RWPE2 (cell line): ENCODE measurements at regions not wholly inside any gene's neighbourhood (a gene's known extent, or its start where the extent isn't known, plus 50 kb on each side); places are given as distances from the start of the nearest gene placed in this dataset.
"Not testable (repeated sequence)": the region's sequence is repeated elsewhere in the genome, so short reads cannot be mapped to it uniquely, and the experiment has no call there.

Source experiments
- ATAC-seq: fragments of 200-7000 bp; cut with Tn5 transposase; 3 replicates; pipeline ENCODE4 v1.9.1; 2021; ENCODE audit warnings: low read depth
- DNase-seq: peaks from one replicate; pipeline ENCODE4 v3.0.0-alpha.2; 2020; ENCODE audit warnings: low spot score
- H3K27ac ChIP-seq: fragments of 450-650 bp; 2 replicates; pipeline ENCODE4 v1.5.1; 2017; ENCODE audit warnings: mild to moderate bottlenecking; ENCODE audit not compliant: poor library complexity, severe bottlenecking
- H3K27me3 ChIP-seq: fragments of 250-450 bp; sonication (Bioruptor Pico); 2 replicates; pipeline ENCODE4 v1.5.1; 2021; ENCODE audit warnings: mild to moderate bottlenecking, moderate library complexity; ENCODE audit not compliant: insufficient read depth, poor library complexity, severe bottlenecking
- H3K36me3 ChIP-seq: fragments of 250-450 bp; sonication (Bioruptor Pico); 2 replicates; pipeline ENCODE4 v1.5.1; 2020; ENCODE audit warnings: low read depth, mild to moderate bottlenecking, moderate library complexity
- H3K4me1 ChIP-seq: fragments of 250-450 bp; sonication (Bioruptor Pico); 2 replicates; pipeline ENCODE4 v1.5.1; 2021; ENCODE audit warnings: mild to moderate bottlenecking, moderate library complexity; ENCODE audit not compliant: insufficient read depth, poor library complexity, severe bottlenecking
- H3K4me3 ChIP-seq: fragments of 250-450 bp; sonication (Bioruptor Pico); 2 replicates; pipeline ENCODE4 v1.5.1; 2021; ENCODE audit warnings: mild to moderate bottlenecking, moderate library complexity; ENCODE audit not compliant: severe bottlenecking
- H3K9me3 ChIP-seq: fragments of 250-450 bp; sonication (Bioruptor Pico); 2 replicates; pipeline ENCODE4 v1.5.1; 2021; ENCODE audit warnings: mild to moderate bottlenecking, moderate library complexity; ENCODE audit not compliant: severe bottlenecking
- CTCF ChIP-seq: fragments of 450-650 bp; IDR thresholded peaks from one replicate; pipeline ENCODE4 v1.5.1; 2017; ENCODE audit warnings: mild to moderate bottlenecking, moderate library complexity; ENCODE audit not compliant: poor library complexity, severe bottlenecking

GRCh38 chr7:113504691-113505090, 386.3 kb upstream of the SMIM30 start:
- no peaks in the 10 kb centered on the region for H3K4me1 ChIP-seq
- no peak for TF ChIP-seq CTCF
- no peaks in the 10 kb centered on the region for H3K36me3 ChIP-seq
- ATAC-seq (no peak), DNase-seq (no peak)
- H3K27ac ChIP-seq, result no peak overlapping the region
- H3K27me3 ChIP-seq, result no peaks in the 10 kb centered on the region
- no peaks in the 10 kb centered on the region for H3K9me3 ChIP-seq
- no peak overlapping the region for H3K4me3 ChIP-seq

- H3K36me3 ChIP-seq, result no peaks in the 10 kb centered on the region
- no peak for TF ChIP-seq CTCF
- H3K27ac ChIP-seq, result no peak overlapping the region
- no peaks in the 10 kb centered on the region for H3K9me3 ChIP-seq
- H3K4me3 ChIP-seq, result no peak overlapping the region
- no peaks in the 10 kb centered on the region for H3K4me1 ChIP-seq
- no peaks in the 10 kb centered on the region for H3K27me3 ChIP-seq
- no peak for ATAC-seq
- DNase-seq, result no peak
Observed at GRCh38 chr7:113504142-113504541, 385.8 kb upstream of the SMIM30 start.

GRCh38 chr7:113496586-113496985, 378.2 kb upstream of the SMIM30 start:
- H3K4me1 ChIP-seq, ATAC-seq, DNase-seq, H3K36me3 ChIP-seq, H3K27me3 ChIP-seq, H3K9me3 ChIP-seq, H3K27ac ChIP-seq, H3K4me3 ChIP-seq: not testable (repeated sequence)

- not testable (repeated sequence) for H3K4me3 ChIP-seq, H3K27me3 ChIP-seq, H3K9me3 ChIP-seq, H3K27ac ChIP-seq, ATAC-seq, H3K4me1 ChIP-seq, H3K36me3 ChIP-seq, DNase-seq
Observed at GRCh38 chr7:113494797-113495566, 376.6 kb upstream of the SMIM30 start.

GRCh38 chr7:113491305-113491704, 373.0 kb upstream of the SMIM30 start:
- H3K4me3 ChIP-seq, result no peak overlapping the region
- no peaks in the 10 kb centered on the region for H3K4me1 ChIP-seq
- no peak for DNase-seq
- no peaks in the 10 kb centered on the region for H3K27me3 ChIP-seq
- no peaks in the 10 kb centered on the region for H3K36me3 ChIP-seq
- no peak for TF ChIP-seq CTCF
- ATAC-seq, result no peak
- no peaks in the 10 kb centered on the region for H3K9me3 ChIP-seq
- H3K27ac ChIP-seq, result no peak overlapping the region
